PC-3 (cell line): ENCODE measurements at regions not wholly inside any gene's neighbourhood (a gene's known extent, or its start where the extent isn't known, plus 50 kb on each side); places are given as distances from the start of the nearest gene placed in this dataset.
"Not testable (repeated sequence)": the region's sequence is repeated elsewhere in the genome, so short reads cannot be mapped to it uniquely, and the experiment has no call there.

ENCODE experiments used
- EZH2 ChIP-seq: fragments of 300-600 bp; sonication (generic); IDR thresholded peaks from one replicate; pipeline ENCODE4 v1.6.1; 2017; ENCODE audit warnings: antibody characterized with exemption, mild to moderate bottlenecking, low read length; ENCODE audit not compliant: unreplicated experiment
- EZH2phosphoT487 ChIP-seq: fragments of 300-600 bp; sonication (generic); IDR thresholded peaks from 2 replicates; pipeline ENCODE4 v1.6.1; 2018; ENCODE audit warnings: mild to moderate bottlenecking, antibody characterized with exemption, low read length, borderline replicate concordance
- TF ChIP-seq, protein P1 (sequence below): fragments of 300-600 bp; sonication (generic); conservative IDR thresholded peaks from 2 replicates; pipeline ENCODE4 v1.5.1; 2017; ENCODE audit warnings: antibody characterized with exemption, low read depth, mild to moderate bottlenecking, low read length

DNA sequence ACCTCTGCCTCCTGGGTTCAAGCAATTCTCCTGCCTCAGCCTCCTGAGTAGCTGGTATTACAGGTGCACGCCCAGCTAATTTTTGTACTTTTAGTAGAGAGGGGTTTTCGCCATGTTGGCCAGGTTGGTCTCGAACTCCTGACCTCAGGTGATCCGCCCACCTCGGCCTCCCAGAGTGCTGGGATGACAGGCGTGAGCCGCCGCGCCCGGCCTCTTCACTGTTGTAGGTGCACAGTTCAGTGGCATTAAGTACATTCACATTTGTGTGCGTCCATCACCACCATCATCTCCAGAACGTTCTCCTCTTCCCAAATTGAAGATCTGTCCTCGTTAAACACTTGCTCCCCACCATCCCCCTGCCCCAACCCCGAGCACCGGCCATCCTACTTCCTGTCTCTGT is 71.3 kb downstream of the UNCX start:
- TF ChIP-seq, protein P1, sequence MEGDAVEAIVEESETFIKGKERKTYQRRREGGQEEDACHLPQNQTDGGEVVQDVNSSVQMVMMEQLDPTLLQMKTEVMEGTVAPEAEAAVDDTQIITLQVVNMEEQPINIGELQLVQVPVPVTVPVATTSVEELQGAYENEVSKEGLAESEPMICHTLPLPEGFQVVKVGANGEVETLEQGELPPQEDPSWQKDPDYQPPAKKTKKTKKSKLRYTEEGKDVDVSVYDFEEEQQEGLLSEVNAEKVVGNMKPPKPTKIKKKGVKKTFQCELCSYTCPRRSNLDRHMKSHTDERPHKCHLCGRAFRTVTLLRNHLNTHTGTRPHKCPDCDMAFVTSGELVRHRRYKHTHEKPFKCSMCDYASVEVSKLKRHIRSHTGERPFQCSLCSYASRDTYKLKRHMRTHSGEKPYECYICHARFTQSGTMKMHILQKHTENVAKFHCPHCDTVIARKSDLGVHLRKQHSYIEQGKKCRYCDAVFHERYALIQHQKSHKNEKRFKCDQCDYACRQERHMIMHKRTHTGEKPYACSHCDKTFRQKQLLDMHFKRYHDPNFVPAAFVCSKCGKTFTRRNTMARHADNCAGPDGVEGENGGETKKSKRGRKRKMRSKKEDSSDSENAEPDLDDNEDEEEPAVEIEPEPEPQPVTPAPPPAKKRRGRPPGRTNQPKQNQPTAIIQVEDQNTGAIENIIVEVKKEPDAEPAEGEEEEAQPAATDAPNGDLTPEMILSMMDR: not testable (repeated sequence)
- TF ChIP-seq EZH2phosphoT487, EZH2: not testable (repeated sequence)
